HEK293 (cell line): ENCODE measurements at regions not wholly inside any gene's neighbourhood (a gene's known extent, or its start where the extent isn't known, plus 50 kb on each side); places are given as distances from the start of the nearest gene placed in this dataset.

Source experiments
- CTCF ChIA-PET: fragments of 350-600 bp; formaldehyde crosslinking; extraction: SDS; loops from one replicate; lab custom pipeline; 2021; ENCODE audit warnings: antibody characterized with exemption; lab: Yijun Ruan, JAX
- POLR2A ChIA-PET: fragments of 300-600 bp; formaldehyde crosslinking; extraction: SDS; loops from one replicate; lab custom pipeline; 2020; ENCODE audit warnings: antibody characterized with exemption, inconsistent platforms; lab: Yijun Ruan, JAX
- H3K27ac ChIP-seq: fragments of 200-500 bp; sonication (Bioruptor generic); 2 replicates; pipeline ENCODE4 v1.5.1; 2014; ENCODE audit warnings: low read depth, low read length, control low read depth, inconsistent platforms; ENCODE audit errors: extremely low read depth
- H3K36me3 ChIP-seq, 2 experiments: fragments of 200-500 bp in 1 of 2; sonication (Bioruptor generic) in 1 of 2; 1 replicate in 1 of 2; 2 replicates in 1 of 2; pipeline ENCODE4 v1.5.1; 2014 to 2017; ENCODE audit warnings: inconsistent platforms in 2 of 2, low read length in 2 of 2; ENCODE audit not compliant: control insufficient read depth in 2 of 2, insufficient read depth in 1 of 2
- H3K4me1 ChIP-seq: fragments of 200-500 bp; sonication (Bioruptor generic); 2 replicates; pipeline ENCODE4 v1.5.1; 2014; ENCODE audit warnings: mild to moderate bottlenecking, low read length, inconsistent platforms; ENCODE audit not compliant: control insufficient read depth, insufficient read depth
- H3K4me3 ChIP-seq: 2 replicates; pipeline ENCODE4 v1.5.1; 2011; ENCODE audit warnings: low read depth, mild to moderate bottlenecking, control low read depth, low read length, moderate library complexity
- H3K9me3 ChIP-seq: fragments of 200-500 bp; sonication (Bioruptor generic); 2 replicates; pipeline ENCODE4 v1.5.1; 2014; ENCODE audit warnings: low read depth, low read length, inconsistent platforms; ENCODE audit not compliant: control insufficient read depth, insufficient read depth
- HOXC10 ChIP-seq: sonication (generic); formaldehyde crosslinking; IDR thresholded peaks from 2 replicates; pipeline ENCODE4 v1.8.1; 2023; ENCODE audit warnings: mild to moderate bottlenecking, missing genetic modification reagents
- KLF8 ChIP-seq: fragments of 450-650 bp; formaldehyde crosslinking; IDR thresholded peaks from 2 replicates; pipeline ENCODE4 v1.5.1; 2016; ENCODE audit warnings: missing biosample characterization, missing genetic modification characterization
- PBX3 ChIP-seq: sonication (generic); formaldehyde crosslinking; IDR thresholded peaks from 2 replicates; pipeline ENCODE4 v1.8.1; 2022; ENCODE audit warnings: mild to moderate bottlenecking, moderate library complexity, missing genetic modification reagents
- PRDM1 ChIP-seq: fragments of 450-650 bp; formaldehyde crosslinking; IDR thresholded peaks from 2 replicates; pipeline ENCODE4; 2016; ENCODE audit warnings: missing biosample characterization, missing genetic modification characterization
- SP3 ChIP-seq: fragments of 450-650 bp; formaldehyde crosslinking; IDR thresholded peaks from 2 replicates; pipeline ENCODE4 v1.5.1; 2016; ENCODE audit warnings: missing biosample characterization, missing genetic modification characterization
- TRIM28 ChIP-seq: IDR thresholded peaks from 2 replicates; pipeline ENCODE4 v1.6.1; 2011; ENCODE audit warnings: low read length, control low read depth, borderline replicate concordance
- ZBTB21 ChIP-seq: fragments of 450-650 bp; formaldehyde crosslinking; IDR thresholded peaks from 2 replicates; pipeline ENCODE4 v1.5.1; 2017; ENCODE audit warnings: missing biosample characterization, missing genetic modification characterization
- ZBTB26 ChIP-seq: fragments of 450-650 bp; formaldehyde crosslinking; optimal IDR thresholded peaks from 2 replicates; pipeline ENCODE3; 2016; ENCODE audit warnings: missing biosample characterization, mild to moderate bottlenecking, missing genetic modification characterization
- ZNF114 ChIP-seq: fragments of 450-650 bp; formaldehyde crosslinking; IDR thresholded peaks from 2 replicates; pipeline ENCODE4 v1.5.0; 2017; ENCODE audit warnings: missing biosample characterization, missing genetic modification characterization
- ZNF138 ChIP-seq: fragments of 450-650 bp; formaldehyde crosslinking; IDR thresholded peaks from 2 replicates; pipeline ENCODE4 v1.5.1; 2016; ENCODE audit warnings: missing biosample characterization, missing genetic modification characterization, borderline replicate concordance
- ZNF174 ChIP-seq: fragments of 450-650 bp; formaldehyde crosslinking; IDR thresholded peaks from 2 replicates; pipeline ENCODE4 v1.5.0; 2017; ENCODE audit warnings: missing biosample characterization, mild to moderate bottlenecking, missing genetic modification characterization
- ZNF248 ChIP-seq: fragments of 450-650 bp; formaldehyde crosslinking; IDR thresholded peaks from 2 replicates; pipeline ENCODE4 v1.5.1; 2017; ENCODE audit warnings: missing biosample characterization, missing genetic modification characterization
- ZNF335 ChIP-seq: fragments of 450-650 bp; formaldehyde crosslinking; conservative IDR thresholded peaks from 2 replicates; pipeline ENCODE4 v1.5.1; 2016; ENCODE audit warnings: missing biosample characterization, missing genetic modification characterization
- ZNF391 ChIP-seq: fragments of 450-650 bp; formaldehyde crosslinking; IDR thresholded peaks from 2 replicates; pipeline ENCODE4 v1.5.1; 2016; ENCODE audit warnings: low read depth, missing biosample characterization, missing genetic modification characterization, borderline replicate concordance
- ZNF426 ChIP-seq: fragments of 450-650 bp; formaldehyde crosslinking; IDR thresholded peaks from 2 replicates; pipeline ENCODE4 v1.5.1; 2017; ENCODE audit warnings: missing biosample characterization, missing genetic modification characterization, mild to moderate bottlenecking, inconsistent platforms, moderate library complexity
- ZNF514 ChIP-seq: fragments of 450-650 bp; formaldehyde crosslinking; IDR thresholded peaks from 2 replicates; pipeline ENCODE4 v1.5.1; 2016; ENCODE audit warnings: missing biosample characterization, missing genetic modification characterization
- ZNF560 ChIP-seq: fragments of 450-650 bp; formaldehyde crosslinking; IDR thresholded peaks from 2 replicates; pipeline ENCODE4 v1.5.1; 2017; ENCODE audit warnings: missing biosample characterization, missing genetic modification characterization, borderline replicate concordance
- ZNF654 ChIP-seq: fragments of 450-650 bp; formaldehyde crosslinking; IDR thresholded peaks from 2 replicates; pipeline ENCODE4 v1.5.1; 2016; ENCODE audit warnings: low read depth, missing biosample characterization, missing genetic modification characterization
- ZNF660 ChIP-seq: fragments of 450-650 bp; IDR thresholded peaks from 2 replicates; pipeline ENCODE4 v1.5.1; 2018; ENCODE audit warnings: missing biosample characterization, mild to moderate bottlenecking, missing genetic modification characterization
- ZNF670 ChIP-seq: fragments of 450-650 bp; formaldehyde crosslinking; IDR thresholded peaks from 2 replicates; pipeline ENCODE4 v1.5.1; 2016; ENCODE audit warnings: missing biosample characterization, missing genetic modification characterization, low read depth
- ZNF707 ChIP-seq: fragments of 450-650 bp; formaldehyde crosslinking; IDR thresholded peaks from 2 replicates; pipeline ENCODE4 v1.5.1; 2016; ENCODE audit warnings: missing biosample characterization, missing genetic modification characterization
- ZNF747 ChIP-seq: fragments of 450-650 bp; formaldehyde crosslinking; IDR thresholded peaks from 2 replicates; pipeline ENCODE4 v1.5.1; 2016; ENCODE audit warnings: missing biosample characterization, missing genetic modification characterization
- ZNF843 ChIP-seq: fragments of 450-650 bp; formaldehyde crosslinking; IDR thresholded peaks from 2 replicates; pipeline ENCODE4 v1.5.1; 2016; ENCODE audit warnings: missing biosample characterization, missing genetic modification characterization
- ZSCAN23 ChIP-seq: fragments of 450-650 bp; formaldehyde crosslinking; IDR thresholded peaks from 2 replicates; pipeline ENCODE4 v1.5.1; 2016; ENCODE audit warnings: missing biosample characterization, missing genetic modification characterization
- TF ChIP-seq, protein P1 (sequence below): fragments of 450-650 bp; formaldehyde crosslinking; conservative IDR thresholded peaks from 2 replicates; pipeline ENCODE4 v1.5.1; 2016; ENCODE audit warnings: low read depth, missing biosample characterization, missing genetic modification characterization
- TF ChIP-seq, protein P2 (sequence below): fragments of 450-650 bp; formaldehyde crosslinking; IDR thresholded peaks from 2 replicates; pipeline ENCODE4 v1.5.1; 2016; ENCODE audit warnings: missing biosample characterization, missing genetic modification characterization
- TF ChIP-seq, protein P3 (sequence below): fragments of 450-650 bp; formaldehyde crosslinking; IDR thresholded peaks from 2 replicates; pipeline ENCODE4 v1.5.1; 2016; ENCODE audit warnings: missing biosample characterization, missing genetic modification characterization

DNA sequence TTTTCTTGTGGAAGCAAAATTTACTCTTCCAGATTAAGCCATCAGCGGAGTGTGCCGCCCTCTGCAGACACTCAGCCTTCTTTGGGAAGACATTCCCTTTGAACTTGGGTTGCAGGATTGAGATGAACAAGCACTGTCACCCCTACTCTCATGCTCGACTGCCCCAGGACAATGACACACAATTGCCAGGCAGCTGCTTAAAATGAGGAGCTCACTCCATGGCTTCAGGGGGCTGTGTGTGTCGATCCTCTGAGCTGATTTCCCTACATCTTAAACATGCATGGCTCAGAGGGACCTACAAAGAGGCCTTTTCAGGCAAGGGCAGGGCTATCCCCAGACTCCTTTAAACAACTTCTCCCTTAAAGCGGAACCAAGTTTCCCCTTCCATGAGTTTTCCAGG, 107.5 kb upstream of the MBNL2 start (continued):
- TF ChIP-seq, protein P1, sequence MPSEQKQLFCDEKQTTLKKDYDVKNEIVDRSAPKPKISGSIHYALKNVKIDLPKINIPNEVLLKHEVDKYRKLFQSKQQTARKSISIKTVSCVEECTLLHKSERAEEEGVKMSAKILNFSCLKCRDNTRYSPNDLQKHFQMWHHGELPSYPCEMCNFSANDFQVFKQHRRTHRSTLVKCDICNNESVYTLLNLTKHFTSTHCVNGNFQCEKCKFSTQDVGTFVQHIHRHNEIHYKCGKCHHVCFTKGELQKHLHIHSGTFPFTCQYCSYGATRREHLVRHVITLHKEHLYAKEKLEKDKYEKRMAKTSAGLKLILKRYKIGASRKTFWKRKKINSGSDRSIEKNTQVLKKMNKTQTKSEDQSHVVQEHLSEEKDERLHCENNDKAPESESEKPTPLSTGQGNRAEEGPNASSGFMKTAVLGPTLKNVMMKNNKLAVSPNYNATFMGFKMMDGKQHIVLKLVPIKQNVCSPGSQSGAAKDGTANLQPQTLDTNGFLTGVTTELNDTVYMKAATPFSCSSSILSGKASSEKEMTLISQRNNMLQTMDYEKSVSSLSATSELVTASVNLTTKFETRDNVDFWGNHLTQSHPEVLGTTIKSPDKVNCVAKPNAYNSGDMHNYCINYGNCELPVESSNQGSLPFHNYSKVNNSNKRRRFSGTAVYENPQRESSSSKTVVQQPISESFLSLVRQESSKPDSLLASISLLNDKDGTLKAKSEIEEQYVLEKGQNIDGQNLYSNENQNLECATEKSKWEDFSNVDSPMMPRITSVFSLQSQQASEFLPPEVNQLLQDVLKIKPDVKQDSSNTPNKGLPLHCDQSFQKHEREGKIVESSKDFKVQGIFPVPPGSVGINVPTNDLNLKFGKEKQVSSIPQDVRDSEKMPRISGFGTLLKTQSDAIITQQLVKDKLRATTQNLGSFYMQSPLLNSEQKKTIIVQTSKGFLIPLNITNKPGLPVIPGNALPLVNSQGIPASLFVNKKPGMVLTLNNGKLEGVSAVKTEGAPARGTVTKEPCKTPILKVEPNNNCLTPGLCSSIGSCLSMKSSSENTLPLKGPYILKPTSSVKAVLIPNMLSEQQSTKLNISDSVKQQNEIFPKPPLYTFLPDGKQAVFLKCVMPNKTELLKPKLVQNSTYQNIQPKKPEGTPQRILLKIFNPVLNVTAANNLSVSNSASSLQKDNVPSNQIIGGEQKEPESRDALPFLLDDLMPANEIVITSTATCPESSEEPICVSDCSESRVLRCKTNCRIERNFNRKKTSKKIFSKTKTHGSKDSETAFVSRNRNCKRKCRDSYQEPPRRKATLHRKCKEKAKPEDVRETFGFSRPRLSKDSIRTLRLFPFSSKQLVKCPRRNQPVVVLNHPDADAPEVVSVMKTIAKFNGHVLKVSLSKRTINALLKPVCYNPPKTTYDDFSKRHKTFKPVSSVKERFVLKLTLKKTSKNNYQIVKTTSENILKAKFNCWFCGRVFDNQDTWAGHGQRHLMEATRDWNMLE (tag by site-specific recombination), result no peak
- TF ChIP-seq ZNF654 (tag by site-specific recombination) (no peak), ZNF670 (tag by site-specific recombination) (no peak), ZNF391 (no peak), ZNF138 (no peak), ZNF174 (tag by site-specific recombination) (no peak), ZNF114 (tag by site-specific recombination) (no peak), SP3 (tag by site-specific recombination) (no peak), ZNF707 (tag by site-specific recombination) (no peak), ZBTB26 (tag by site-specific recombination) (no peak), ZNF248 (tag by site-specific recombination) (no peak), ZNF660 (tag by site-specific recombination) (no peak)

GRCh38 chr13:97116754-97117153, 105.4 kb upstream of the MBNL2 start:
- H3K27ac ChIP-seq, result no peak overlapping the region
- no peaks in the 10 kb centered on the region for H3K9me3 ChIP-seq
- H3K4me1 ChIP-seq, result peaks cover 6% of the 10 kb centered on the region; the same call in 1 of the 2 replicates
- CTCF ChIA-PET, result interaction anchor here (2.1 kb wide), 1 partner anchor 96 kb away, joined by 7 read pairs; no protein-coding TSS in a partner anchor
- H3K36me3 ChIP-seq, result no peaks in the 10 kb centered on the region
- POLR2A ChIA-PET, result interaction anchor here (0.7 to 1.2 kb wide), 2 partner anchors 8 to 25 kb away, joined by 3 read pairs; no protein-coding TSS in a partner anchor
- no peak overlapping the region for H3K4me3 ChIP-seq
- TF ChIP-seq PRDM1 (tag by site-specific recombination) (peak; percentile 93), TRIM28 (no peak), ZNF335 (tag by site-specific recombination) (peak; percentile 87), ZNF843 (tag by site-specific recombination) (no peak), HOXC10 (no peak), KLF8 (no peak), ZNF514 (tag by site-specific recombination) (no peak), ZBTB21 (tag by site-specific recombination) (no peak), ZNF670 (tag by site-specific recombination) (no peak), ZNF747 (no peak), ZNF426 (no peak), PBX3 (CRISPR knock-in tag) (no peak), ZSCAN23 (no peak), ZNF560 (no peak)
- TF ChIP-seq, protein P2, sequence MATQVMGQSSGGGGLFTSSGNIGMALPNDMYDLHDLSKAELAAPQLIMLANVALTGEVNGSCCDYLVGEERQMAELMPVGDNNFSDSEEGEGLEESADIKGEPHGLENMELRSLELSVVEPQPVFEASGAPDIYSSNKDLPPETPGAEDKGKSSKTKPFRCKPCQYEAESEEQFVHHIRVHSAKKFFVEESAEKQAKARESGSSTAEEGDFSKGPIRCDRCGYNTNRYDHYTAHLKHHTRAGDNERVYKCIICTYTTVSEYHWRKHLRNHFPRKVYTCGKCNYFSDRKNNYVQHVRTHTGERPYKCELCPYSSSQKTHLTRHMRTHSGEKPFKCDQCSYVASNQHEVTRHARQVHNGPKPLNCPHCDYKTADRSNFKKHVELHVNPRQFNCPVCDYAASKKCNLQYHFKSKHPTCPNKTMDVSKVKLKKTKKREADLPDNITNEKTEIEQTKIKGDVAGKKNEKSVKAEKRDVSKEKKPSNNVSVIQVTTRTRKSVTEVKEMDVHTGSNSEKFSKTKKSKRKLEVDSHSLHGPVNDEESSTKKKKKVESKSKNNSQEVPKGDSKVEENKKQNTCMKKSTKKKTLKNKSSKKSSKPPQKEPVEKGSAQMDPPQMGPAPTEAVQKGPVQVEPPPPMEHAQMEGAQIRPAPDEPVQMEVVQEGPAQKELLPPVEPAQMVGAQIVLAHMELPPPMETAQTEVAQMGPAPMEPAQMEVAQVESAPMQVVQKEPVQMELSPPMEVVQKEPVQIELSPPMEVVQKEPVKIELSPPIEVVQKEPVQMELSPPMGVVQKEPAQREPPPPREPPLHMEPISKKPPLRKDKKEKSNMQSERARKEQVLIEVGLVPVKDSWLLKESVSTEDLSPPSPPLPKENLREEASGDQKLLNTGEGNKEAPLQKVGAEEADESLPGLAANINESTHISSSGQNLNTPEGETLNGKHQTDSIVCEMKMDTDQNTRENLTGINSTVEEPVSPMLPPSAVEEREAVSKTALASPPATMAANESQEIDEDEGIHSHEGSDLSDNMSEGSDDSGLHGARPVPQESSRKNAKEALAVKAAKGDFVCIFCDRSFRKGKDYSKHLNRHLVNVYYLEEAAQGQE (tag by site-specific recombination), result no peak
- TF ChIP-seq, protein P3, sequence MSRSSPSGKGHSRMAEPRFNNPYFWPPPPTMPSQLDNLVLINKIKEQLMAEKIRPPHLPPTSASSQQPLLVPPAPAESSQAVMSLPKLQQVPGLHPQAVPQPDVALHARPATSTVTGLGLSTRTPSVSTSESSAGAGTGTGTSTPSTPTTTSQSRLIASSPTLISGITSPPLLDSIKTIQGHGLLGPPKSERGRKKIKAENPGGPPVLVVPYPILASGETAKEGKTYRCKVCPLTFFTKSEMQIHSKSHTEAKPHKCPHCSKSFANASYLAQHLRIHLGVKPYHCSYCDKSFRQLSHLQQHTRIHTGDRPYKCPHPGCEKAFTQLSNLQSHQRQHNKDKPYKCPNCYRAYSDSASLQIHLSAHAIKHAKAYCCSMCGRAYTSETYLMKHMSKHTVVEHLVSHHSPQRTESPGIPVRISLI (tag by site-specific recombination), result peak; percentile 61; the same call in 1 of the 2 replicates
